22Rv1 (cell line): ENCODE measurements at regions not wholly inside any gene's neighbourhood (a gene's known extent, or its start where the extent isn't known, plus 50 kb on each side); places are given as distances from the start of the nearest gene placed in this dataset.

ENCODE experiments used
- CTCF ChIP-seq: fragments of 450-650 bp; IDR thresholded peaks from 2 replicates; pipeline ENCODE4 v1.5.1; 2017; ENCODE audit warnings: mild to moderate bottlenecking
- ZFX ChIP-seq: fragments of 450-650 bp; IDR thresholded peaks from 2 replicates; pipeline ENCODE4 v1.6.1; 2017; ENCODE audit warnings: antibody characterized with exemption, borderline replicate concordance

DNA sequence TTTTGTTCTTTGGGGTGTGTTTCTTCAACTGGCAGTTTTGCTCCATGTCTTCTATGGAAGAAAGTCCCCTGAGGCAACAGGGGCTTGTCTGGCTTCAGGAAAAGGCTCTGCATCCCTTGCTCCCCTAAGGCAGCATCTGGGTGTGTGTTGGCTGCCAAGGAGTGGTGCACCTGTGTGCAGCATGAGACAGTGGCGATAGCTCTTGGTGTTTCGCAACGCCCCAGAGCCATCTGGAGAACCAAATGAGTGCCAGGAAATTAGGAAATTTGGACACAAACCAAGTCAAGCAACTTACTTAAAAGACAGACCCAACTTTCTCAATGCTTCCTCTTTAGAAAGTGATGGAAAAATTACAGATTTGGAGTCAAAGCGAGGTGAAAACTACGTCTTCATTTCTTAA, 1044.4 kb upstream of the CNTNAP5 start:
- TF ChIP-seq CTCF (no peak), ZFX (no peak)
